ENCODE measurements at regions not wholly inside any gene's neighbourhood (a gene's known extent, or its start where the extent isn't known, plus 50 kb on each side); places are given as distances from the start of the nearest gene placed in this dataset.

DNA sequence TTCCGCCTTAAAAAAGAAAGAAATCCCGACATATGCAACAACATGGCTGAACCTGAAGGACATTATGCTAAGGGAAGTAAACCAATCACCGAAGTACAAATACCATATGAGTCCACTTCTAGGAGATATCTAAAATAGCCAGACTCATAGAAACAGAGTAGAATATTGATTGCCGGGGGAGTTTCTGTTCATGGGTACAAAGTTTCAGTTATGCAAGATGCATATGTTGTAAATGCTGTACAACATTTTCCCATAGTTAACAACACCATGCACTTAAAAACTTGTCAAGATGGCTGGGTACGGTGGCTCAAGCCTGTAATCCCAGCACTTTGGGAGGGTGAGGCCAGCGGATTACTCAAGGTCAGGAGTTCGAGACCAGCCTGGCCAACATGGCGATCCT is 251.5 kb upstream of the EEF2KMT start:
- Histone ChIP-seq H3K27ac (no peak overlapping the region), H3K4me3 (no peak overlapping the region), H3K9me3 (no peaks in the 10 kb centered on the region), H3K36me3 (no peaks in the 10 kb centered on the region), H3K4me1 (no peaks in the 10 kb centered on the region), H3K27me3 (no peaks in the 10 kb centered on the region)
- intact Hi-C loops (cut with DNase I): no loop called here
- DNase-seq (ENCODE audit: extremely low spot score in 2 of 2): no peak
- TF ChIP-seq POLR2A (IDR thresholded peaks at IDR 0.05) (no peak), CTCF (IDR thresholded peaks at IDR 0.05) (no peak), POLR2AphosphoS5 (IDR thresholded peaks at IDR 0.05; ENCODE audit: insufficient read depth in 1 of 2, low read depth in 1 of 2) (no peak)

DNA sequence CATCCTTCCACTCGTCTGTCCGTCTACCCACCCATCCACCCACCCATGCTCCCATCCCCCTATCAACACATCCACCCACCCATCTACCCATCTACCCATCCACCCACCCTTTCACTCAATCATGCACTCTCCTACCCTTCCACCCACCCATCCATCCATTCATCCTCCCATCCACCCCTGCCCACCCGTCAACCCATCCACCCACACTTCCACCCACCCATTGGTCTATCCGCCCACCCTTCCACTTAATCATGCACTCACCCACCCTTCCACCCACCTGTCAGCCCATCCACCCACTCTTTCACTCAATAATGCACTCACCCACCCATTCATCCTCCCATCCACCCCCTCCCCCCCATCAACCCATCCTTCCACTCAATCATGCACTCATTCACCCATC is 250.0 kb upstream of the EEF2KMT start:
- intact Hi-C loops (cut with DNase I): no loop called here

DNA sequence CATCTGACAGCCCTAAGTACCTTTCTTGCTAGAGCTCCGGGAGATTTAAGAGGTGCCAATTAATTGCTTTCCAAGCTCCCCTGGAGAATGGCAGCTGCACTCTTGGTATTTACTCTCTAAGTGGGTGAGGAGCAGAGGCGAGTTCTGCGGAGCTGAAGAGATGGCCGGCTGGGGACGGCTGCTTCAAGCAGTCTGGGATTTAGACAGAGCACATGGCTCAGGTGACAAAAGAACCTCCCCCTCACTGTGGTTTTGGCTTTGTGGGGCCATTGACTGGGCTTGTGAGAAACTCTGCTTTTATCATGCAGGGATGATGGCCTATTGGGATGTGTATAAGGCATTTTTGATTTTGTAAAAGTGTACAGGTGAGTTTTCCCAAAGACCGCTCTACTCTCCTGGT is 239.3 kb upstream of the EEF2KMT start:
- H3K27ac ChIP-seq: no peak overlapping the region
- DNase-seq (ENCODE audit: extremely low spot score in 2 of 2): no peak
- intact Hi-C loops (cut with DNase I): no loop called here
- no peaks in the 10 kb centered on the region for H3K4me1 ChIP-seq
- TF ChIP-seq CTCF (IDR thresholded peaks at IDR 0.05): no peak
- no peak for TF ChIP-seq POLR2AphosphoS5 (IDR thresholded peaks at IDR 0.05; ENCODE audit: insufficient read depth in 1 of 2, low read depth in 1 of 2)
- no peak for TF ChIP-seq POLR2A (IDR thresholded peaks at IDR 0.05)
- no peaks in the 10 kb centered on the region for H3K36me3 ChIP-seq
- H3K9me3 ChIP-seq: no peaks in the 10 kb centered on the region
- no peaks in the 10 kb centered on the region for H3K27me3 ChIP-seq
- H3K4me3 ChIP-seq: no peak overlapping the region

More for the DNA sequence above, 250.0 kb upstream of the EEF2KMT start:
- no peak for DNase-seq (ENCODE audit: extremely low spot score in 2 of 2)
- no peaks in the 10 kb centered on the region for H3K9me3 ChIP-seq
- H3K36me3 ChIP-seq: no peaks in the 10 kb centered on the region
- H3K27me3 ChIP-seq: no peaks in the 10 kb centered on the region
- no peak overlapping the region for H3K27ac ChIP-seq
- TF ChIP-seq POLR2A (IDR thresholded peaks at IDR 0.05) (no peak), POLR2AphosphoS5 (IDR thresholded peaks at IDR 0.05; ENCODE audit: insufficient read depth in 1 of 2, low read depth in 1 of 2) (no peak), CTCF (IDR thresholded peaks at IDR 0.05) (no peak)
- no peak overlapping the region for H3K4me3 ChIP-seq
- no peaks in the 10 kb centered on the region for H3K4me1 ChIP-seq

DNA sequence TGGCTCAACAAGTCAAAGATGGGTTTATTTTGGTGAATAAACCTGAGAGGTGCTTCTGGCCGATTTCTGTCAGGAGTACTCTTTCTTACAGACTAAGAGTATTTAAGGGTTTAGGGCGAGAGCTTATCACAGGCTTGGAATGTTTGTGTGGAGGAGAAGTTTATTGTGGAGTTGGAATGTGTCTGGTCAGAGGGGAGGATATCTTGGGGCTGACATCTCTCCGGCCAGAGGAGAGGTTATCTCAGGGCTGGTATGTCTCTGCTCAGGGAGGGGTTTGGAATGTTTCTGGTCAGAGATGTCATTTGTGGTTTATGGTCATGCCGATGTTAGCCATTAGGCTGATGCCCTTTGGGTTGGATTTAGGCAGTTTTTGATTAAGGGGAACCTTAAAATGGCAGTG is 236.4 kb upstream of the EEF2KMT start:
- no peak for TF ChIP-seq POLR2A (IDR thresholded peaks at IDR 0.05)
- TF ChIP-seq POLR2AphosphoS5 (IDR thresholded peaks at IDR 0.05; ENCODE audit: insufficient read depth in 1 of 2, low read depth in 1 of 2): no peak
- TF ChIP-seq CTCF (IDR thresholded peaks at IDR 0.05): no peak
- Histone ChIP-seq H3K4me1 (no peaks in the 10 kb centered on the region), H3K27me3 (no peaks in the 10 kb centered on the region), H3K27ac (no peak overlapping the region), H3K9me3 (no peaks in the 10 kb centered on the region), H3K4me3 (no peak overlapping the region), H3K36me3 (no peaks in the 10 kb centered on the region)
- DNase-seq (ENCODE audit: extremely low spot score in 2 of 2): no peak
- intact Hi-C loops (cut with DNase I): no loop called here

DNA sequence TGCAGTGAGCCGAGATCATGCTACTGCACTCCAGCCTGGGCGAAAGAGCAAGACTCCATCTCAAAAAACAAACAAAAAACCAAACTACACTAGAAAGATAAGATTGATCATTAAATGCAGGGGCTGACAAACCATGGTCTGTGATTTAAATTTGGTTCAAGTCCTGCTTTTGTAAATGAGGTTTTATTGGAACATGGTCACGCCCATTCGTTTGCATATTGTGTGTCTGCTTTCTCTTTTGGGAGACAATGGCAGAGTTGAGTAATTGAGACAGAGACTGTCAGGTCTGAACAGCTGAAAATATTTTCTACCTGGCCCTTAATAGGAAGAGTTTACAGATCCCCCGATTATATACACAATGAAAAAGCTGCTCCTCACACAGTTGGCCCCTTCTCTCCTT is 235.5 kb upstream of the EEF2KMT start:
- Histone ChIP-seq H3K4me3 (no peak overlapping the region), H3K27ac (no peak overlapping the region), H3K4me1 (no peaks in the 10 kb centered on the region), H3K9me3 (no peaks in the 10 kb centered on the region), H3K27me3 (no peaks in the 10 kb centered on the region), H3K36me3 (no peaks in the 10 kb centered on the region)
- intact Hi-C loops (cut with DNase I): no loop called here
- no peak for DNase-seq (ENCODE audit: extremely low spot score in 2 of 2)
- TF ChIP-seq POLR2A (IDR thresholded peaks at IDR 0.05) (no peak), CTCF (IDR thresholded peaks at IDR 0.05) (no peak), POLR2AphosphoS5 (IDR thresholded peaks at IDR 0.05; ENCODE audit: insufficient read depth in 1 of 2, low read depth in 1 of 2) (no peak)

All from vagina (tissue), 2 donors.